Stimulated activated naive CD8-positive, alpha-beta T cell treated with anti-CD3 and anti-CD28 coated beads, Interleukin-15, Interleukin-2, amounts not matched to agents 100 ng/mL and 50 ng/mL, for 24 hours (primary cell): ENCODE measurements at regions not wholly inside any gene's neighbourhood (a gene's known extent, or its start where the extent isn't known, plus 50 kb on each side); places are given as distances from the start of the nearest gene placed in this dataset.
"Not testable (repeated sequence)": the region's sequence is repeated elsewhere in the genome, so short reads cannot be mapped to it uniquely, and the experiment has no call there.

Experiments used
- H3K27ac Mint-ChIP-seq: one replicate; pipeline ENCODE4 v1.8.0; 2021; ENCODE audit warnings: mild to moderate bottlenecking, mixed read lengths
- H3K27me3 Mint-ChIP-seq: one replicate; pipeline ENCODE4 v1.8.0; 2021; ENCODE audit warnings: mixed read lengths
- H3K36me3 Mint-ChIP-seq: one replicate; pipeline ENCODE4 v1.8.0; 2021; ENCODE audit warnings: low read depth, mixed read lengths
- H3K4me1 Mint-ChIP-seq: one replicate; pipeline ENCODE4 v1.8.0; 2021; ENCODE audit warnings: low read depth, mixed read lengths
- H3K4me3 Mint-ChIP-seq: one replicate; pipeline ENCODE4 v1.8.0; 2021; ENCODE audit warnings: mild to moderate bottlenecking, mixed read lengths
- H3K9me3 Mint-ChIP-seq: one replicate; pipeline ENCODE4 v1.8.0; 2021; ENCODE audit warnings: mixed read lengths

DNA sequence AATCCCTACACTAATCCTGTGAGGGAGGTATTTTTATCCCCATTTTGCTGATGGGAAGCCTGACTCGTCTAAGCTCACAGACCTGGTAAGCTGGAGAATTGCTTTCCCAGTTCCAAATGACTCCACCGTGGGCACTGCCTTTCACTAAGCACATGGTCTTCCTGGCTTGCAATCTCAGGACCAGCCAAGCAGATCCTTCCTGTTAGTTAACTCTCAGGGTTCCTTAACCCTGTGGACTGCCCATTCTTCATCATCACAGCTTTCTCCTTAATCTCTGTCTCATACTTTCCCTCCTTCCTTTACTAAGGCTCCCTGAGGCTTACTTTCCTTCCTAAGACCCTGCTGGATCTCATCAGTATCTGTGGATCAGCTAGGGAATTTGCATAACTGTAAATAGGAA, 122.2 kb upstream of the ZEB2 start:
- H3K36me3 Mint-ChIP-seq: no peaks in the 10 kb centered on the region

DNA sequence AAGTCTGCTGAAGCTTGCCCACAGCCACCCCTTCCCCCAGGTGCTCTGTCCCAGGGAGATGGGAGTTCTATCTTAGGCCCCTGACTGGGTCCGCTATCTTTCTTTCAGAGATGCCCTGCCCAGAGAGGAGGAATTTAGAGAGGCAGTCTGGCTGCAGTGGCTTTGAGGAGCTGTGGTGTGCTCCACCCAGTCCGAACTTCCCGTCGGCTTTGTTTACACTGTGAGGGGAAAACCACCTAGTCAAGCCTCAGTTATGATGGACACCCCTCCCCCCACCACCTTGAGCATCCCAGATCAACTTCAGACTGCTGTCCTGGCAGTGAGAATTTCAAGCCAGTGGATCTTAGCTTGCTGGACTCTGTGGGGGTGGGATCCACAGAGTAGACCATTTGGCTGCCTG, 118.3 kb upstream of the ZEB2 start:
- not testable (repeated sequence) for H3K36me3 Mint-ChIP-seq, H3K4me1 Mint-ChIP-seq, H3K27ac Mint-ChIP-seq, H3K4me3 Mint-ChIP-seq, H3K27me3 Mint-ChIP-seq
- peaks cover 15% of the 10 kb centered on the region for H3K9me3 Mint-ChIP-seq

More for the DNA sequence above, 122.2 kb upstream of the ZEB2 start:
- Mint-ChIP-seq H3K27ac (no peak overlapping the region), H3K4me3 (no peak overlapping the region), H3K27me3 (peaks cover 3% of the 10 kb centered on the region), H3K4me1 (no peaks in the 10 kb centered on the region), H3K9me3 (peaks cover 3% of the 10 kb centered on the region)

DNA sequence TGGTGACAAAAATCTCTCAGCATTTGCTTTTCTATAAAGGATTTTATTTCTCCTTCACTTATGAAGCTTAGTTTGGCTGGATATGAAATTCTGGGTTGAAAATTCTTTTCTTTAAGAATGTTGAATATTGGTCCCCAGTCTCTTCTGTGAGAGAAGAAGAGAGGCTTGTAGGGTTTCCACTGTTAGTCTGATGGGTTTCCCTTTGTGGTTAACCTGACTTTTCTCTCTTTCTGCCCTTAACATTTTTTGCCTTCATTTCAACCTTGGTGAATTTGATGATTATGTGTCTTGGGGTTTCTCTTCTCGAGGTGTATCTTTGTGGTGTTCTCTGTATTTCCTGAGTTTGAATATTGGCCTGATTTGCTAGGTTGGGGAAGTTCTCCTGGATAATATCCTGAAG, 116.9 kb upstream of the ZEB2 start:
- peaks cover 15% of the 10 kb centered on the region for H3K9me3 Mint-ChIP-seq
- H3K4me3 Mint-ChIP-seq, H3K4me1 Mint-ChIP-seq, H3K27me3 Mint-ChIP-seq, H3K27ac Mint-ChIP-seq, H3K36me3 Mint-ChIP-seq: not testable (repeated sequence)

DNA sequence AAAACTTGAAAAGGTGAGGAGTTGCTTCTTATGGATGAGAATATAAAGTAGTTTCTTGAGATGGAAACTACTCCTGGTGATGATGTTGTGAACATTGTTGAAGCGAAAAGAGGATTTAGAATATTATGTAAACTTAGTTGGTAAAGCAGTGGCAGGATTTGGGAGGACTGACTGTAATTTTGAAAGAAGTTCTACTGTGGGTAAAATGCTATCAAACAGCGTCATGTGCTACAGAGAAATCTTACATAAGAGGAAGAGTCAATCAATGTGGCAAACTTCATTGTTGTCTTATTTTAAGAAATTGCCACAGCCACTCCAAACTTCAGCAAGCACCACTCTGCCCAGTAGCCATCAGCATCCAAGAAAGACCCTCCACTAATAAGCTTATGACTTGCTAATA, 112.9 kb upstream of the ZEB2 start:
- Mint-ChIP-seq H3K4me1 (no peaks in the 10 kb centered on the region), H3K27me3 (peaks cover 4% of the 10 kb centered on the region), H3K36me3 (no peaks in the 10 kb centered on the region), H3K9me3 (peaks cover 15% of the 10 kb centered on the region), H3K4me3 (no peak overlapping the region), H3K27ac (no peak overlapping the region)

DNA sequence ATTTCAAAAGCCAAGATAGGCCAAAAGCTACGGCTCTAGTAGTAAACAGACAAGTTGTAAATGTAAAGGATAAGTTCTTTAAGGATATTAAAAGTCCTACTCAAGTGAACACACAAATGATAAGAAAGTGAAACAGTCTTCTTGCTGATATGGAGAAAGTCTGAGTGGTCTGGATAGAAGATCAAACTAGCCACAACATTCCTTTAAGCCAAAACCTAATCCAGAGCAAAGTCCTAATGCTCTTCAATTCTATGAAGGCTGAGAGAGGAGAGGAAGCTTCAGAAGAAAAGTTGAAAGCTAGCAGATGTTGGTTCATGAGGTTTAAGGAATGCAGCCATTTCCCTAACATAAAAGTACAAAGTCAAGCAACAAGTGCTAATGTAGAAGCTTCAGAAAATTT, 111.7 kb upstream of the ZEB2 start:
- Mint-ChIP-seq H3K9me3 (peaks cover 10% of the 10 kb centered on the region), H3K27ac (no peak overlapping the region), H3K4me3 (no peak overlapping the region), H3K4me1 (no peaks in the 10 kb centered on the region), H3K27me3 (peaks cover 11% of the 10 kb centered on the region), H3K36me3 (no peaks in the 10 kb centered on the region)

DNA sequence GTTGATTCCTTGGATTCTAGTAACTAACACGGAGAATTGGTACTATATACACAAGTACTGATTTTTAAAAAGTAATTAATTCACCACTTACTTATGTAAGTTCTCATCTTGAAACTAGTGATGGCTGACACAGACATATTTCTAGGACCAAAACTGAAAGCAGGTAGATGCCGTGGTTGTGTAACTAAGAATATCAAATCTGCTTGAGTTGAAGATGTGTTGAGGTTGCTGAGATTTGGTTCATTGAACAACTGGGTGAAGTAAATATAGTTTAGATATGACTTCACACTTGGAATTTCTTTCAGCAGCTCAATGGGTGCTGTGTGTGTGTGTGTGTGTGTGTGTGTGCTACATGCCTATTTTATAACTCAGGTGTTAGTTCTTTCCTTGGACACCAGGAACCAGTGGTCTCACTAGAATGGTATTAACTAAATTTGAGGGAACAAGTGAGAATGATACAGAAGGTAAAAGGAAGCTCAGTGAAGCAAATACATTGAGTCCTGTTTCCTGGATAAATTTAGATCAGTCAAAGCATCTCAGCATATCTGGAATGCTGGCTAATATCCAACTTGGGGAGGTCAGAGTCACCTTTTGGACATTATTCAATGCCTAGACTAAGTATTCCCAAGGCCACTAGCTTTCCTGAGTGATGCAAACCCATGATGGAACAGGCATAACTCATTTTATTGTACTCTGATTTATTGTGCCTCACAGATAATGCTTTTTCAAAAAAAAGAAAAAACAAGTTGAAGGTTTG, 110.7 kb upstream of the ZEB2 start:
- Mint-ChIP-seq H3K4me3 (no peak overlapping the region), H3K9me3 (peaks cover 3% of the 10 kb centered on the region), H3K36me3 (no peaks in the 10 kb centered on the region), H3K27me3 (peaks cover 8% of the 10 kb centered on the region), H3K27ac (no peak overlapping the region), H3K4me1 (no peaks in the 10 kb centered on the region)

DNA sequence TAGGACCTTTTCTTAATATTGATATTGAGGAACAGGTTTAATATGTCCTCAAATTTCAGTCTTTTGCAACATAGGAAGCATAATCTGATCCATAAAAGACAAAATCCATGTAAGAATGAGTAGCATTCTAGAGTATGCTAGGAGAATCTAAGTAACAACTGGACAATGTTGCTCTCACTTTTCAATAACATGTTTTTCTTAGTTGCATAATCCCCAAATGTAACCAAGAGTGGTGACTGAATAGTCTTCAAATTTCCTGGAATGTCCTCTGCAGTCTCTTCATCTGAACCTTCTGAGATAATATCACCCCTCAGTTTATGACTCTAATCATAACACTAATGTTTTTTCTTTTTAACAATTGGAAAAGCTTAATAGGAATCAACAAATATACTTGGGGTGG, 110.0 kb upstream of the ZEB2 start:
- Mint-ChIP-seq H3K4me1 (no peaks in the 10 kb centered on the region), H3K9me3 (no peaks in the 10 kb centered on the region), H3K36me3 (no peaks in the 10 kb centered on the region), H3K4me3 (no peak overlapping the region), H3K27ac (no peak overlapping the region), H3K27me3 (peaks cover 8% of the 10 kb centered on the region)

DNA sequence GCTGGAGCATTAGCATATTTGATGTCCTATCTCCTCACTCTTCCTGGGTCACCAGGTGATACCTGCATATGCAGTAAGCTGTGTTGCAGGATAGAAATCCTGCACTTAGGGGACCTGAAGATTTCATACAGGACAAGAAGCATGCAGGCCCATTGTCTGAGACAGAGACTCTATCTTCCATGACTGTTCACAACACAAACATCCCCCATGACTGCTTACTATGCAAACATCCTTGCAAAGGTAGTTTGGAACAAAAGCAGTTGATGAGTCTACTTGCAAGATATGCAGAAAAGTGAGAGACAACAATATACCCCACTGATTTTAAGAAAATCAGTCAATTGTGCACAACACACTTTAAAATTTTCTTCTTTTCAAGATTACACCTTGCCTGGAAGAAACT, 108.6 kb upstream of the ZEB2 start:
- Mint-ChIP-seq H3K27ac (no peak overlapping the region), H3K4me3 (no peak overlapping the region), H3K27me3 (peaks cover 8% of the 10 kb centered on the region), H3K4me1 (no peaks in the 10 kb centered on the region), H3K9me3 (no peaks in the 10 kb centered on the region), H3K36me3 (no peaks in the 10 kb centered on the region)

DNA sequence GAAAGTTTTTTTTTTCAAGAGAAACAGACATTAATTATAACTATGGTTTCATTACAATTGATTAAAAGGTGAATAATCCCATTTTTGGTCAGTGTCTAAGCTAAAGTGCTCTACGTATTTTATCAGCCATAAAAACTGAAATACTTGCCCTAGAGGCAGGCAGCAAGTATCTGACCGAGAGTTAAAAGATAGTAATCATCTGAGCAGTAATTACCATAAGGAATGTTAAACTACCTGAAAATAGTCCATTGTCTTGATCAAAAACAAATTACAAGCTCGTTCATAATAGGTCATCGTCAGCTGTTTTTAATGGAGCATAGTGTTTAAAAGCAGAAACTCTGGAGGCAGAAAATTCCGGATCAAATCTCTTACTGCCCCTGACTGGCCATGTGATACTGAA, 105.7 kb upstream of the ZEB2 start:
- H3K9me3 Mint-ChIP-seq: no peaks in the 10 kb centered on the region
- H3K36me3 Mint-ChIP-seq: no peaks in the 10 kb centered on the region
- no peak overlapping the region for H3K27ac Mint-ChIP-seq
- peaks cover 17% of the 10 kb centered on the region for H3K27me3 Mint-ChIP-seq
- no peaks in the 10 kb centered on the region for H3K4me1 Mint-ChIP-seq
- no peak overlapping the region for H3K4me3 Mint-ChIP-seq

DNA sequence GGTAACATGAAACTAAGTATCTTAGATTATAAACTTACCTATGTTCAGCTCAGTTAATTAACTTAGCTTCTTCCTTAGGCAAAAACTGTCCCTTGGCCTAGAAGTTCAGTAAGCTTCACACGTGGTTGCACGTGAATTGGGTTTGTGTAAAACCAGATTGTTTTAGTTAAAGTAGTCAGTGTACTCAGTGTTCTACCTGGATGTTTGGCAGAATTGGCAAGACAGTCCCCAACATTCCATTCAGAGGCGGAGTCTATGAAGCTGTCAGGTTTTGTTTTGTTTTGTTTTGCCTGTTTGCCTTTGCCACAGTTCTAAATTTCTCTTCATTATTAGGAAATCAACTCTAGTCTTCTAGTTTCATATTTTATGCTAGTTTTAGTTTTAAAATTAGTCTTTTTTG, 105.3 kb upstream of the ZEB2 start:
- Mint-ChIP-seq H3K36me3 (no peaks in the 10 kb centered on the region), H3K4me3 (no peak overlapping the region), H3K27ac (no peak overlapping the region), H3K9me3 (no peaks in the 10 kb centered on the region), H3K4me1 (peaks cover under 1% of the 10 kb centered on the region), H3K27me3 (peaks cover 17% of the 10 kb centered on the region)

DNA sequence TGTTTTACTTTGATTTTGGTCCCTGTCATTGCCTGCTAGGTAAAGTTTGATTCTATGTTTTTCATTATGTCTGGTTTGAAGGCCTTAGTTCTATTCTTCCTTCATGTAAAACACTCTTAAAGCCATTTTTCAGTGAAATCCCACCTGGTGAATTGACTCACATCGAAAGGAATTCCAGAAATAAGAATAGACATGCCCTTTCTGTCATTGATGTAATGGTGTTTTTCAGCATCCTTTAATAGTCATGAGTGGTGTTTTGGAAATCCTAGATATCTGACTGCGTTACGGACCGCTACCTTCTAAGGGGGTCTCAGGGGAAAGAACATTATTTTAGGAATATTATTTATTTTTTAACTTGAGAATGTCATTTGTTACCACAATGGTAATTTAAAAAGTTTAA, 104.5 kb upstream of the ZEB2 start:
- H3K4me3 Mint-ChIP-seq: no peak overlapping the region
- no peaks in the 10 kb centered on the region for H3K9me3 Mint-ChIP-seq
- peaks cover 17% of the 10 kb centered on the region for H3K27me3 Mint-ChIP-seq
- no peaks in the 10 kb centered on the region for H3K36me3 Mint-ChIP-seq
- peaks cover 4% of the 10 kb centered on the region for H3K4me1 Mint-ChIP-seq
- H3K27ac Mint-ChIP-seq: no peak overlapping the region

DNA sequence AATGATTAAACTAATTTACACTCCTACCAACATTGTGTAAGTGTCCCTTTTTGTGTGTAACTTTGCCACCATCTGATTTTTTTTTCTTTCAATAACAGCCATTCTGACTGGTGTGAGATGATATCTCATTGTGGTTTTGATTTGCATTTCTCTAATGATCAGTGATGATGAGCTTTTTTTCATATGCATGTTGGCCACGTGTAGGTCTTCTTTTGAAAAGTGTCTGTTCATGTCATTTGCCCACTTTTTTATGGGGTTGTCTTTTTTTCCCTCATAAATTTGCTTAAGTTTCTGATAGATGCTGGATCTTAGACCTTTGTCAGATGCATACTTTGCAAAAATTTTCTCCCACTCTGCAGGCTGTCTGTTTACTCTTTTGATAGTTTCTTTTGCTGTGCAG, 102.5 kb upstream of the ZEB2 start:
- not testable (repeated sequence) for H3K4me1 Mint-ChIP-seq, H3K9me3 Mint-ChIP-seq, H3K4me3 Mint-ChIP-seq, H3K36me3 Mint-ChIP-seq, H3K27ac Mint-ChIP-seq
- peaks cover 17% of the 10 kb centered on the region for H3K27me3 Mint-ChIP-seq

DNA sequence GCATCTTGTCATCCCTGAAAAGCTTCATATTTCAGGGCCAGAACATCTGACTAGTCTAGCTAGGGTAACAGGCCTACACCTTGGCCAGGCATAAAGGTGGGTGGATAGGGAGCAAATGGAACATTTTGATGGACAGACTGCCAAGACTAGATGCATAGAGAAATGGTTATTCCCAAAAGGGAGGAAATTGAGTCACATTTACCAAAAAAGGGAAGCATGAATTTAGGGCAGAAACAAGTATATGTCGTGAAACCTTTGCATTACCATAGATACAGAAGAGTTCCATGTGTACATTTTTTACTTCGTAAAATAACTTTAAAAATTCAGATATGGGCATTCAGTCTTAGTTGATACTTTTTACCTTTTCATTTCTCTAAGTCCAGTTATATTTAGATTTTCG, 101.3 kb upstream of the ZEB2 start:
- Mint-ChIP-seq H3K4me1 (peaks cover 4% of the 10 kb centered on the region), H3K4me3 (no peak overlapping the region)

DNA sequence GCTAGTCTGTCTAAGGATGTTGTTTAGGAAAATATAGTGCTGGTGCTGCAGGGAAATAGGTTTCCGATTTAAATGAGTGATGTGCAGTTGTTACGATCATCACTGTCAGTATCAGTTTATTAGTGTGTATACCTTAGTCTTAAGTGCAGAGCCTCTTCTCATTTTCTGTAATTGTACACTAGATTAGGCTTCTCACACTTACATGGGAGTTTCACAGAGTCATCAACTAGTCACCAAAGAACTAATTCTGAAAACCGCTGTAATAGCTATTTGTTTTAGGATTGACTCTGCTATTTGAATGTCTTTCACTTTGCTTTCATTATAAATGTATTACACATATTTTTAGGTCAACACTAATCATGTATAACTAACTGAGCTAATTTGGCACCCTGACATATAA, 99.8 kb upstream of the ZEB2 start:
- H3K27me3 Mint-ChIP-seq: peaks cover 9% of the 10 kb centered on the region
- no peak overlapping the region for H3K4me3 Mint-ChIP-seq
- peaks cover 5% of the 10 kb centered on the region for H3K36me3 Mint-ChIP-seq
- peaks cover 10% of the 10 kb centered on the region for H3K9me3 Mint-ChIP-seq
- no peak overlapping the region for H3K27ac Mint-ChIP-seq
- H3K4me1 Mint-ChIP-seq: peaks cover 4% of the 10 kb centered on the region

More for the DNA sequence above, 101.3 kb upstream of the ZEB2 start:
- Mint-ChIP-seq H3K27ac (no peak overlapping the region), H3K36me3 (no peaks in the 10 kb centered on the region), H3K27me3 (peaks cover 9% of the 10 kb centered on the region), H3K9me3 (peaks cover 5% of the 10 kb centered on the region)

DNA sequence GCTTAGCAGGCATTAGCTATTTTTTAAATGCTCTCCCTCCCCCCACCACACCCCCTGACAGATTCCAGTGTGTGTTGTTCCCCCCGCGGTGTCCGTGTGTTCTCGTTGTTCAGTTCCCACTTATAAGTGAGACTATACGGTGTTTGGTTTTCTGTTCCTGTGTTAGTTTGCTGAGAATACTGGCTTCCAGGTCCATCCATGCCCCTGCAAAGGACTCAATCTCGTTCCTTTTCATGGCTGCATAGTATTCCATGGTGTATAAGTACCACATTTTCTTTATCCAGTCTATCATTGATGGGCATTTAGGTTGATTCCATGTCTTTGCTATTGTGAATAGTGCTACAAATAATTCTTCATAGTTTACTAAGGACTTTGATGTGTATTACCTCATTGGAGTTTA, 97.3 kb upstream of the ZEB2 start:
- H3K36me3 Mint-ChIP-seq, H3K4me3 Mint-ChIP-seq, H3K27ac Mint-ChIP-seq, H3K4me1 Mint-ChIP-seq, H3K27me3 Mint-ChIP-seq: not testable (repeated sequence)
- H3K9me3 Mint-ChIP-seq: peaks cover 10% of the 10 kb centered on the region

DNA sequence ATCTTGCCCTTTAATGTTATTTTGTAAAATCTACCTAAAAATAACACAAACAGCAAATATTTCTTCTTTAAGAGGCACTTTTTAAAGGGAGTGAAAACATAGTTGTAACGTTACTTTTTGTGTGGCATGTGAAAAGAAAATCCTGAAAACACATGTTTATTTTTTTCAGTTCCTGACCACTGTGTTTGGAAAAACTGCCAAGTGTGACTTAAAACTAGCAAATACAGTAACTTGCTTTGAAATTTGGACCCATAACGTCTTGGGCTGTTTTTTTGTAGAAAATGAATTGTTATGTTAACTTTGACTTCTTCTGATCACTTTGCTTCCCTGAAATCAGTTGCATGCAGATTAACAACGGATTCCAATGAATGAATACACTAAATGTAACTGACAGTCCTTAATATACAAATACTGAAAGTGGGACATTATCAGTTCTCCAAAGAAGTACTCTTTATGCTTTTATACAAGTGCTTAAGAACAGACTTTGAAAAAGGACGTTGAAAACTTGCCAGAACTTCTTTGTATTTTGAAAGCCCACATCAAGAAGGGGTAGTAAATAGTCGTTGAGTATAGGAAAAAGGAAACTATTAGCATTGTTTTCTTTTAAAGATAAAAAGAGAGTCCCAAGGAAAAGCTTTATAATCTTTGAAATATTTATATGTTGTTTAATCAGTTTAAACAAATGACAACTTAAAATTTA, 96.1 kb upstream of the ZEB2 start:
- no peaks in the 10 kb centered on the region for H3K27me3 Mint-ChIP-seq
- H3K27ac Mint-ChIP-seq: no peak overlapping the region
- peaks cover 4% of the 10 kb centered on the region for H3K4me1 Mint-ChIP-seq
- H3K36me3 Mint-ChIP-seq: peaks cover 5% of the 10 kb centered on the region
- H3K9me3 Mint-ChIP-seq: peaks cover 10% of the 10 kb centered on the region
- no peak overlapping the region for H3K4me3 Mint-ChIP-seq
